ENCODE measurements at regions not wholly inside any gene's neighbourhood (a gene's known extent, or its start where the extent isn't known, plus 50 kb on each side); places are given as distances from the start of the nearest gene placed in this dataset.
"Not testable (repeated sequence)": the region's sequence is repeated elsewhere in the genome, so short reads cannot be mapped to it uniquely, and the experiment has no call there.

DNA sequence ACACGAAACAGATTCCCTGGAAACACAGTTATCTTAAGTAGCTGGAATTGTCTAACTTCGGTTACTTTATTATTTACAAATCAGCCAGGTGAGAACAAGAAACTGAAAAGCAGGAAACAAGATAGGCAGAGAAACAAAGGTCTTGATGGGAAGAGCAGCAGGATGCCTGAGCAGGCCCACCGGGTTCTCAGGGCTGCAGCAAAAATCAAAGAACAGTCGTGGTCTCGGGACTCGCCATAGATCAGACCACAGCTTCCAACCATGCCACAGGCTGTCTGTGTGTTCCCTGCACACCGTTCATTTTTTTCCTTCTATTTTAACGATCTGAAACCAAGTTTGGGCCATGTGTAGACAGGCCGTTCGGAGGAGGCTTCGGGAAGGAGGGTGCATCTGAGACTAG, 62.7 kb upstream of the SOX11 start:
- TF ChIP-seq, protein P1, sequence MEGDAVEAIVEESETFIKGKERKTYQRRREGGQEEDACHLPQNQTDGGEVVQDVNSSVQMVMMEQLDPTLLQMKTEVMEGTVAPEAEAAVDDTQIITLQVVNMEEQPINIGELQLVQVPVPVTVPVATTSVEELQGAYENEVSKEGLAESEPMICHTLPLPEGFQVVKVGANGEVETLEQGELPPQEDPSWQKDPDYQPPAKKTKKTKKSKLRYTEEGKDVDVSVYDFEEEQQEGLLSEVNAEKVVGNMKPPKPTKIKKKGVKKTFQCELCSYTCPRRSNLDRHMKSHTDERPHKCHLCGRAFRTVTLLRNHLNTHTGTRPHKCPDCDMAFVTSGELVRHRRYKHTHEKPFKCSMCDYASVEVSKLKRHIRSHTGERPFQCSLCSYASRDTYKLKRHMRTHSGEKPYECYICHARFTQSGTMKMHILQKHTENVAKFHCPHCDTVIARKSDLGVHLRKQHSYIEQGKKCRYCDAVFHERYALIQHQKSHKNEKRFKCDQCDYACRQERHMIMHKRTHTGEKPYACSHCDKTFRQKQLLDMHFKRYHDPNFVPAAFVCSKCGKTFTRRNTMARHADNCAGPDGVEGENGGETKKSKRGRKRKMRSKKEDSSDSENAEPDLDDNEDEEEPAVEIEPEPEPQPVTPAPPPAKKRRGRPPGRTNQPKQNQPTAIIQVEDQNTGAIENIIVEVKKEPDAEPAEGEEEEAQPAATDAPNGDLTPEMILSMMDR (IDR thresholded peaks at IDR 0.05; ENCODE audit: low read depth, low read length, poor library complexity, severe bottlenecking) = not testable (repeated sequence)
- TF ChIP-seq EZH2phosphoT487 (IDR thresholded peaks at IDR 0.05; ENCODE audit: borderline replicate concordance, low read length) = not testable (repeated sequence)
